GM18870 (cell line): ENCODE measurements at regions not wholly inside any gene's neighbourhood (a gene's known extent, or its start where the extent isn't known, plus 50 kb on each side); places are given as distances from the start of the nearest gene placed in this dataset.
A peak's percentile ranks its signal among the peaks of the same experiment; 100 is the strongest.

ENCODE experiments used
- ATAC-seq: cut with Tn5 transposase; IDR thresholded peaks from one replicate; pipeline ENCODE4 v1.9.1; 2021; ENCODE audit warnings: moderate library complexity; ENCODE audit not compliant: unreplicated experiment

DNA sequence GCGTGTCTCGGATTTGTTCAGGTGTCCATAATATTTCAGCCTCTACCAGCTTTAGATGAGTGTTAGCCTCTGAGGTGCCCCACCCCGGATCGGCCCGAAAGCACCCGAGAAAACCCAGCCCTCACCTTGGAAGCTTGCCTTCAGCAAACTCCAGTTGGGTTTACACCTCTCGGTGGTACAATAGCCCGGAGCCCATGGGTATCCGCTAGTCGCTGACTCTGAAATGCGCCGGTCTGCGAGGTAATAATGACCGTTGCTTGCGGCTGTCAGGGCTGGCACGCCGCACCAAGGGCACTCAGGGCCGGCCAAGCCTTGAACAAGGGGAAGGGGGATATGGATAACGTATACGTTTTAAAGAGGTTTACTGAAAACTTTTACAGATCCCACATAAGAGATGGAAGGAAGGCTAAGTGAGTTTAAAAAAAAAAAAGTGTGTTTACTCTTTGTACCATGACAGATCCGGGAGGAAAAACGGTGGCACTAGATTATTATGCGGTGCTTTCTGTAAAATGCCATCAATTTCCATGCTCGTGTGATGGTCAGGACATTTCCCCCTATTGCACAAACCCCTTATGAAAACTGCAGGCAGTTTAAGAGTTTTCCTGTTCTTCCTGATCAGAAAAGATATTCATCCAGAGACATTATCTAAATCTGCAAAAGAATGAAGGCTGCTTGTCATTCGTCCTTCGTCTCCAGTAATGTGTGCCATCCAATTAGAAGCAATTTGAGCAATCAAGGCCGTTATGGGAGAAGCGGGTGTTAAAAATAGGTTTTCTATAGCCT lies 124.2 kb downstream of the TMEM161B start:
- no peak for ATAC-seq

- no peak for ATAC-seq
These were observed 124.9 kb downstream of the TMEM161B start for GRCh38 chr5:88143693-88144218.

GRCh38 chr5:88142886-88143692 lies 125.6 kb downstream of the TMEM161B start:
- no peak for ATAC-seq

- ATAC-seq = no peak
These were observed 126.1 kb downstream of the TMEM161B start for GRCh38 chr5:88142636-88142885.

DNA sequence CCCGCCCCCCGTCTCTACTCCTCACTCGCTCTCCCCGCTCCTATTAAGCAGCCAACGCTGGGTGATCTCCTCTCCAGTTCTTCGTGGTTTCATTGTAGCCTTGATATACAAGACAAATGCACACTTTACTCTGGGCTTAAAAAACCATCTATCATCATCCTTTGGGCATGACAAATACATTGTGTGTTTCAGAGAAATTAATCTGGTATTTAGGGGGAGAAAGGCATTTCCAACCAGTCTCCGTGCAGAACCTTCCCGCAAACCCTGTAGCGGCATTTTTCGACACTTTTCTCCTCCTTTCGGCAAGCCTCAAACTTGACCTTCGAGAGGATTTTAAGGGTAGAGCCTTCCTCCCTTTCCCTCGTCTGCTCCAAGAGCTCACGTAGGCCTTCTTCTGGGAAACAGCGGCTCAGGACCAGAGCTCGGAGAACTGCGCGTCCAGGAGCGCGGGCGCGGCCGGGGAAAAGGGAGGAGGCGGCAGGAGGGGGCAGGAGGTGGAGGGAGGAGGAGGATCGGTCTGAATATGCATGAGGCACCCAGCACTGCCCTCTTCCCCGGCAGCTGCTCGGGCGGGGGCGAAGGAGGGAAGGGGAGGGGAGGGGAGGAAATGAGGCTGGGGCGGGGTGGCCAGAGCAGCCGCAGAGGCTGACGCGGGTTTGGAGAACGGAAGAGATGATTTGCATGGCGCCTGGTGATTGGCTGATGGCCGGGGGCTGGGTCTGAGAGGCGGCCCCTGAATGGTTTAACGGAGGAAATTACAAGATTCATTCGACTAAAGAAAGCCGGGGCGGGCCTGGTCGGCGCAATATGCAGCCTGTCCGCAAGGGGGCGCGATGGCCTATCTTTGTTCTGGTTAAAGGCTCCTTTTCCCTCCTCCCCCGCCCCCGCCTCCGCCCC lies 127.5 kb downstream of the TMEM161B start:
- peak; percentile 94 for ATAC-seq

DNA sequence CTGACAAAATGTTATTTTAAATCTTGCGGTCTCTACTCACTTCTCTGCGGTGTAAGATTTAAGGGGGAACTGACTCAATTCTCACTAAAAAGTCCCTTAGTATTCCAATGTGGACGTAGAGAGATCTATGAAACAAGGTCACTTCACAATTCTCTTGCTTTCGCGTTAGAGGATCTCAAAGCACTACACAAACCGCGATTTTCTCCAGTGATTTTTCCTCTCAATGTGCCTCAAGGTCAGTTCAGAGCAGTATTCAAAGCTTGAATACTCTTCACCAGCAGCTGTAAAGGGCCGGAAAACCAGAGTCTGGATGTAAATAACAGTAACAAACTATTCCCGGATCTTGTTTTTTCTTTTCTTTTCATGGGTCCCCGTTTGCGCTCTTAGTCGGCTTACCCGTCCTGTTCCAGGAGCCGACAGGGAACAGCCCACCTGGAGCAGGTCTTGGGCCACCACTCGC lies 128.2 kb downstream of the TMEM161B start:
- no peak for ATAC-seq

- ATAC-seq = no peak
These were observed 138.3 kb downstream of the TMEM161B start for GRCh38 chr5:88130211-88130815.

GRCh38 chr5:88128813-88129212 lies 139.8 kb downstream of the TMEM161B start:
- no peak for ATAC-seq

DNA sequence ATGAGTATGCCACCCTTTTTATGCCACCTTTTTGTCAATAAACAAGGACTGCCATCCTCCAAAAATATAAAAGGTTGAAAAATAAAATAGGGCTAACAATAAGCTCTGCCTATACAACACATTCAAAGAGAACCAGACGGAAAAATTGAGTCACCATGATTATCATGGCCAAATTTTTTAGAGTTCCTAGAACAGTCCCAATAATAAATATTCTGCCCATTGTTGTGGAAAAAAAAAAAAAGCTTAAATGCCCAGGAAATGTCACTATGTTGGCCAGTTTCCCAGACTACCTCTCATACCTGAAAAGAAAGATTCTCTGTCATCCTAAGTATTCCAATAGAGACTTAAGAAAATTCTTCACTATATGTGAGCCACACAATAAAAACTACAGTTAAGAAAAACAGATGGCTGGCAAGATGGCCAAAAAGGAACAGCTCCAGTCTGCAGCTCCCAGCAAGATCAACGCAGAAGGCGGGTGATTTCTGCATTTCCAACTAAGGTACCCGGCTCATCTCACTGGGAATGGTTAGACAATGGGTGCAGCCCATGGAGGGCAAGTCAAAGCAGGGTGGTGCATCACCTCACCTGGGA lies 149.0 kb downstream of the TMEM161B start:
- ATAC-seq = no peak

DNA sequence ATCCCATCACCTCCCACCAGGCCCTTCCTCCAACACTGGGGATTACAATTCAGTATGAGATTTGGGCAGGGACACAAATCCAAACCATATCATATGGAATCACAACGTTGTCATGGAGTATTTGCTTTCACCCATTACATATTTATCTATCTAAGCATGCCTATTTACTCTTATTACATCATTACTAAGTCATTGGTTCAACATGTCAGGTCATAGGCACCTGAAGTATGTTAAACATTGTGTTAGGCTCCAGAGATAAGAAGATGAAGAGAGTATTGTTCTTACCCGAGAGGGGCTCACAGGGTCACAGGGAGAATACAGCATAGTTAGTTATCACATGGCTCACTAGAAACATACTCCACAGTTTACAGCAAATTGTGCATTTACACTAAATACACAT lies 150.5 kb downstream of the TMEM161B start:
- ATAC-seq = no peak

DNA sequence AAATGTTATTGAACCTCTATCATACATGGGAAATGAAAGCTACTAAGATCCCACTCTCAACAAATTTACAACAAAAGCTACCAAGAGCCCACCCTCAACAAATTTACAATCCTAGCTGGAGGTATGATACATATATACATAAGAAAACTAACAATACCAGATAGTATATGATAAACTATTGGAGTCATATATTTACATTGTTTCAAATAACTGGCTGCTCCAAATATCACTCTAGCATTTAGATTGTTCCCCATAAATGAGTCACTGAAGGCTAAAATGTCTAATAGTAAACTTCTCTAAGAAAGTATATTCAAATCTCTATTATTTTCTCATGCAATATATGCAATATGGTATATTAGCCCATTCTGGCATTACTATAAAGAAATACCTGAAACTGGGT lies 151.1 kb downstream of the TMEM161B start:
- ATAC-seq = no peak

GRCh38 chr5:88116396-88116795 lies 152.2 kb downstream of the TMEM161B start:
- no peak for ATAC-seq

GRCh38 chr5:88115211-88115610 lies 153.4 kb downstream of the TMEM161B start:
- ATAC-seq = no peak

DNA sequence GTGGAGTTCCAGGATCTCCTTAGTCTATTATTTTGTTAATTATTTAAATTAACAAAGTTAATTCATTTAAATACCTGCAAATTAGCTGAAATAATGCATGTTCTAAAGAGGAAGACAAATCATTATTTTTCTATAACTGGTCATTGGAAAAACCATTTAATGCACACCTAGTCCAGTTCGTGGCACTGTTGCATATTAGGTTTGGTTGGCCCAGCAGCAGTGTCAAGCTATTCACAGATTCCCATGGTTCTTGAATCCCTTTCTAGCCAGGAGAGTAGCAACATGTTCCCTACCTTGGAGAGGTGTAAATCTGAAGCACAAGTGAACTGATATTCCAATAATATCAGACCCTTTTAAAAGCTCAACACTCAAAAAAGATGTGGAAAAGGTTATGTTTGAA lies 155.2 kb downstream of the TMEM161B start:
- ATAC-seq = no peak

- ATAC-seq = no peak
These were observed 158.8 kb downstream of the TMEM161B start for GRCh38 chr5:88109818-88110217.

- ATAC-seq = no peak
These were observed 160.0 kb downstream of the TMEM161B start for GRCh38 chr5:88108490-88109279.

GRCh38 chr5:88094906-88095496 lies 173.6 kb downstream of the TMEM161B start:
- no peak for ATAC-seq

DNA sequence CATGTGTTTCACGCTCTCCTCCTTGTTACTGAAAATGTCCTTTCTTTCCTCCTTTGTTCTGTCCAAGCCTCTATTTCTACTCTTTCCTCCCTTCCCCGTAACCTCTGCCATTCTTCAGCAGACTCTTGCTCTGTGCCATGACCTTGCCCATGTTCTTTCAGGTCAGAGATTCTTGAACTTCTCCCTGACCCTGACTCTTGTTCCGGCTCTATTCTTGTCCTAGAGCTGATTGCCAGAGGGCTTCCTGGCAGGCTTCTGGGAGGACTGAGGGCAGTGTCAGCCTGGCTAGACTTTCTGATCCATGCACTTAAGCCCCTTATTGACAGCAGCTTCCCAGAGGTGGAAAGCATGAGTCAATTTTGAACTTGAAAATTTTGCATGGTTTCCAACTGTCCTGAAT lies 174.2 kb downstream of the TMEM161B start:
- ATAC-seq = no peak

- peak; percentile 49 for ATAC-seq
These were observed 174.9 kb downstream of the TMEM161B start for GRCh38 chr5:88093765-88094164.
